Glutamatergic neuron (in vitro differentiated cells): ENCODE measurements at regions not wholly inside any gene's neighbourhood (a gene's known extent, or its start where the extent isn't known, plus 50 kb on each side); places are given as distances from the start of the nearest gene placed in this dataset.

Experiments used
- DNase-seq: peaks from one replicate; pipeline ENCODE4 v3.0.0; 2022
- H3K27ac Mint-ChIP-seq: one replicate; pipeline ENCODE4 v1.8.0; 2020; ENCODE audit warnings: mild to moderate bottlenecking, mixed read lengths, inconsistent platforms; ENCODE audit not compliant: unreplicated experiment
- H3K27me3 Mint-ChIP-seq: one replicate; pipeline ENCODE4 v1.8.0; 2020; ENCODE audit warnings: mild to moderate bottlenecking, moderate library complexity, mixed read lengths, inconsistent platforms; ENCODE audit not compliant: unreplicated experiment
- H3K36me3 Mint-ChIP-seq: one replicate; pipeline ENCODE4 v1.8.0; 2020; ENCODE audit warnings: mild to moderate bottlenecking, mixed read lengths, inconsistent platforms; ENCODE audit not compliant: unreplicated experiment
- H3K4me1 Mint-ChIP-seq: one replicate; pipeline ENCODE4 v1.8.0; 2020; ENCODE audit warnings: mild to moderate bottlenecking, low read depth, mixed read lengths, inconsistent platforms; ENCODE audit not compliant: unreplicated experiment
- H3K4me3 Mint-ChIP-seq: one replicate; pipeline ENCODE4 v1.8.0; 2020; ENCODE audit warnings: mild to moderate bottlenecking, mixed read lengths, inconsistent platforms; ENCODE audit not compliant: unreplicated experiment
- H3K9me3 Mint-ChIP-seq: one replicate; pipeline ENCODE4 v1.8.0; 2020; ENCODE audit warnings: mild to moderate bottlenecking, moderate library complexity, mixed read lengths, inconsistent platforms; ENCODE audit not compliant: unreplicated experiment
- CTCF ChIP-seq: fragments of 200-600 bp; sonication (generic); IDR thresholded peaks from one replicate; pipeline ENCODE4 v1.5.0; 2021; ENCODE audit not compliant: partially characterized antibody, unreplicated experiment

- no peak overlapping the region for H3K27ac Mint-ChIP-seq
- DNase-seq, result no peak
- H3K4me3 Mint-ChIP-seq, result no peak overlapping the region
- no peak for TF ChIP-seq CTCF
- no peaks in the 10 kb centered on the region for H3K4me1 Mint-ChIP-seq
- H3K27me3 Mint-ChIP-seq, result peaks cover 6% of the 10 kb centered on the region
- H3K9me3 Mint-ChIP-seq, result peaks cover 16% of the 10 kb centered on the region
- H3K36me3 Mint-ChIP-seq, result peaks cover 14% of the 10 kb centered on the region
Observed at GRCh38 chr6:169895926-169896761, 144.7 kb downstream of the ERMARD start.

GRCh38 chr6:169895000-169895759, 143.8 kb downstream of the ERMARD start:
- DNase-seq, result no peak
- H3K4me3 Mint-ChIP-seq, result no peak overlapping the region

GRCh38 chr6:169894377-169894960, 143.0 kb downstream of the ERMARD start:
- H3K4me1 Mint-ChIP-seq, result no peaks in the 10 kb centered on the region

More at GRCh38 chr6:169895000-169895759, 143.8 kb downstream of the ERMARD start:
- TF ChIP-seq CTCF, result no peak
- Mint-ChIP-seq H3K9me3 (peaks cover 21% of the 10 kb centered on the region), H3K36me3 (peaks cover 14% of the 10 kb centered on the region), H3K27ac (no peak overlapping the region), H3K4me1 (no peaks in the 10 kb centered on the region), H3K27me3 (peaks cover 10% of the 10 kb centered on the region)

GRCh38 chr6:169893624-169894023, 142.2 kb downstream of the ERMARD start:
- peaks cover 14% of the 10 kb centered on the region for H3K36me3 Mint-ChIP-seq
- H3K27me3 Mint-ChIP-seq, result peaks cover 10% of the 10 kb centered on the region
- H3K27ac Mint-ChIP-seq, result no peak overlapping the region
- H3K9me3 Mint-ChIP-seq, result peaks cover 21% of the 10 kb centered on the region
- no peaks in the 10 kb centered on the region for H3K4me1 Mint-ChIP-seq
- H3K4me3 Mint-ChIP-seq, result no peak overlapping the region
- no peak for TF ChIP-seq CTCF
- DNase-seq, result no peak

More at GRCh38 chr6:169894377-169894960, 143.0 kb downstream of the ERMARD start:
- TF ChIP-seq CTCF, result no peak
- Mint-ChIP-seq H3K4me3 (no peak overlapping the region), H3K36me3 (peaks cover 14% of the 10 kb centered on the region), H3K27ac (no peak overlapping the region), H3K9me3 (peaks cover 21% of the 10 kb centered on the region), H3K27me3 (peaks cover 10% of the 10 kb centered on the region)
- no peak for DNase-seq

- Mint-ChIP-seq H3K4me1 (no peaks in the 10 kb centered on the region), H3K27me3 (peaks cover 10% of the 10 kb centered on the region), H3K9me3 (peaks cover 13% of the 10 kb centered on the region), H3K4me3 (no peak overlapping the region), H3K27ac (no peak overlapping the region), H3K36me3 (no peaks in the 10 kb centered on the region)
- no peak for DNase-seq
- no peak for TF ChIP-seq CTCF
Observed at GRCh38 chr6:169891846-169892245, 140.4 kb downstream of the ERMARD start.
